AG04450 (cell line): ENCODE measurements at regions not wholly inside any gene's neighbourhood (a gene's known extent, or its start where the extent isn't known, plus 50 kb on each side); places are given as distances from the start of the nearest gene placed in this dataset.

Experiments used
- CTCF ChIA-PET: fragments of 300-600, 350-600 bp; formaldehyde crosslinking; extraction: SDS; loops from one replicate; lab custom pipeline; 2022; ENCODE audit warnings: antibody characterized with exemption, inconsistent platforms; lab: Charles Lee
- POLR2A ChIA-PET: fragments of 350-600 bp; formaldehyde crosslinking; extraction: SDS; loops from one replicate; lab custom pipeline; 2021; ENCODE audit warnings: antibody characterized with exemption, inconsistent platforms; lab: Yijun Ruan, JAX
- DNase-seq: peaks from one replicate; pipeline ENCODE4 v3.0.0-alpha.2; 2011; ENCODE audit warnings: low read depth, low spot score
- H3K27ac ChIP-seq: one replicate; pipeline ENCODE4 v1.5.1; 2012; ENCODE audit warnings: low read depth, low read length, control low read depth
- H3K27me3 ChIP-seq: one replicate; pipeline ENCODE4 v1.6.0; 2012; ENCODE audit warnings: low read length; ENCODE audit not compliant: control insufficient read depth, insufficient read depth
- H3K4me3 ChIP-seq: 2 replicates; pipeline ENCODE4 v1.5.1; 2011; ENCODE audit warnings: mild to moderate bottlenecking, low read depth, low read length, control low read depth
- H3K9me3 ChIP-seq: 2 replicates; pipeline ENCODE4 v1.5.1; 2012; ENCODE audit warnings: low read length; ENCODE audit not compliant: control insufficient read depth, insufficient read depth
- TF ChIP-seq, protein P1 (sequence below): IDR thresholded peaks from 2 replicates; pipeline ENCODE4 v1.5.1; 2011; ENCODE audit warnings: low read depth, low read length, control low read depth, inconsistent platforms

DNA sequence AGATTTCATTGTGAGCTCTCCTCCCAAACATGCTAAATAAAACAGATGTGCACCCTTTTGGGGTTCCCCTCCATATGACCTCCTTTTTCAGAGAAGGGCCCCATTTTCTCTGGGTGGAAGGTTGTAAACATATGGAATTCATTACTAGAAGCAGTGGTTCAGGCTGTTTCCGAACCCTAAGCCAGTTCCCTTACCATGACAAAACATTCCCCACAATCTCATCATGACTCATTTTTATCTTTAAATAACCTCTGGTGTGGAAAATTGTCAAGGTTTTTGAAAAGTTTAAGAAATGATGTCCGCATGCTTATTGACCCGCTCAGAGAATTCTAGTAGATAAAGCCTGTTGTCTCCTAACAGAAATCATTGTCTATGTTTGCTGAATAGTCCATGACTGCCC lies 127.3 kb upstream of the PIK3R1 start:
- Histone ChIP-seq H3K4me3 (no peak overlapping the region), H3K27me3 (no peaks in the 10 kb centered on the region), H3K9me3 (no peaks in the 10 kb centered on the region), H3K27ac (peak overlapping the region; percentile 12)
- TF ChIP-seq, protein P1, sequence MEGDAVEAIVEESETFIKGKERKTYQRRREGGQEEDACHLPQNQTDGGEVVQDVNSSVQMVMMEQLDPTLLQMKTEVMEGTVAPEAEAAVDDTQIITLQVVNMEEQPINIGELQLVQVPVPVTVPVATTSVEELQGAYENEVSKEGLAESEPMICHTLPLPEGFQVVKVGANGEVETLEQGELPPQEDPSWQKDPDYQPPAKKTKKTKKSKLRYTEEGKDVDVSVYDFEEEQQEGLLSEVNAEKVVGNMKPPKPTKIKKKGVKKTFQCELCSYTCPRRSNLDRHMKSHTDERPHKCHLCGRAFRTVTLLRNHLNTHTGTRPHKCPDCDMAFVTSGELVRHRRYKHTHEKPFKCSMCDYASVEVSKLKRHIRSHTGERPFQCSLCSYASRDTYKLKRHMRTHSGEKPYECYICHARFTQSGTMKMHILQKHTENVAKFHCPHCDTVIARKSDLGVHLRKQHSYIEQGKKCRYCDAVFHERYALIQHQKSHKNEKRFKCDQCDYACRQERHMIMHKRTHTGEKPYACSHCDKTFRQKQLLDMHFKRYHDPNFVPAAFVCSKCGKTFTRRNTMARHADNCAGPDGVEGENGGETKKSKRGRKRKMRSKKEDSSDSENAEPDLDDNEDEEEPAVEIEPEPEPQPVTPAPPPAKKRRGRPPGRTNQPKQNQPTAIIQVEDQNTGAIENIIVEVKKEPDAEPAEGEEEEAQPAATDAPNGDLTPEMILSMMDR: no peak
- peak; percentile 48 for DNase-seq
- ChIA-PET CTCF (no interaction called here), POLR2A (no interaction called here)

DNA sequence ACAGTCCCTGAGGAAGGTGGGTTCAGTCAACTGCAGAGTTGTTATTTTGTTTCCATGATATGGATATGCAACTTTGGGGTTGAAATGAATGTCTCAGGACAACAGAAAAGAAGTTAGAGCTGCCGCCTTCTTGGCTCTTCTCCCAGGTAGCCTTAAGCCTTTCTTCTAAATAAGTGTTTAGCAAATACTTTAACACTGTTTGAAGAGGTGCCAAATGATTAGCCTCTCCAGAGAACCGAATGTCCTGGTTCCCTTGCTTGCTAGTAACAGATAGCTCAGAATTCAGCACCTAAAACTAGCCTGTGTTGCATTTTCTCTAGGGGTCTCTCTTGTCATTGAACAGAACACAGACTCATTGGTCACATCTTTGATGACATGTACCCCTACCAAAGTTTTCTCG lies 127.7 kb upstream of the PIK3R1 start:
- POLR2A ChIA-PET: no interaction called here
- peak overlapping the region; percentile 12 for H3K27ac ChIP-seq
- no peaks in the 10 kb centered on the region for H3K27me3 ChIP-seq
- DNase-seq: no peak
- H3K4me3 ChIP-seq: no peak overlapping the region
- TF ChIP-seq, protein P1: no peak
- CTCF ChIA-PET: no interaction called here
- H3K9me3 ChIP-seq: no peaks in the 10 kb centered on the region

DNA sequence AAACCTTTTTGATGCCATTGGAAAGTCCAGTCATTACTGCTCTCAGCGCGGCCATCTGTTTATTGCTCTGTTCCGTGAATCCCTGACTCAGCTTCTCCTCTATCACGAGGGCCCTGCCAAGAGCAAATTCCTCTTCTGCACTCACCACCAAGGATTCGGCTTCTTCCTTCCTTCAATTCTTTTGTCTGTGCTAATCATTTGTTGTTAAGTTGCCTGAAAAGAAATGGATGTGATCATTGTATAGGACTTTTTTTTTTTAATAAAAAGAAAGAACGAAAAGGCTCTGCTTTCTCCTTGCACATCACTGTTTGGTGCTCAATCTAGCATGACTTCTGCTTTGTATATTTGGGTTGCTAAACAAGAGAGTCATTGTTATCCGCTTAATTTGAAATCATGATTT lies 128.7 kb upstream of the PIK3R1 start:
- Histone ChIP-seq H3K9me3 (no peaks in the 10 kb centered on the region), H3K27ac (no peak overlapping the region), H3K27me3 (no peaks in the 10 kb centered on the region), H3K4me3 (no peak overlapping the region)
- POLR2A ChIA-PET: no interaction called here
- CTCF ChIA-PET: no interaction called here
- DNase-seq: peak; percentile 37
- TF ChIP-seq, protein P1: no peak

DNA sequence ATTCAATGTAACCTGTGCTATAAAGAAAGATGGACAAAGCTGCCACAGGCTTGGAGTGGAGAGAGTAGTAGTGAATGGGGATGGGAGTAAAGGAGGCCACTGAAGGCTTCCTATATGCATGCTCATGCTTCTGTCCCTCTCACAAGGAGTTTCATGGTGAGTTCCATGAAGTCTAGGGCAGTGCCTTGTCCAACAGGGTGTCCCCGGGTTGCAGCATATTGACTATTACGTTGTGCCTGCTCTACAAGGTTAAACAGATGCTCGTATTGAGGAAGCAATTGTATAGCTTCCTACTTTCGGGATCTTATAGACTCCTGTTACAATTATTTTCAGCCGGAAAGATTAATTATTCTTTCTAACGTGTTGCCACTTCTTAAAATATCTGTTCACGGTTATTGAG lies 129.1 kb upstream of the PIK3R1 start:
- ChIA-PET POLR2A (no interaction called here), CTCF (no interaction called here)
- no peak overlapping the region for H3K27ac ChIP-seq
- TF ChIP-seq, protein P1: no peak
- no peaks in the 10 kb centered on the region for H3K9me3 ChIP-seq
- DNase-seq: no peak
- no peaks in the 10 kb centered on the region for H3K27me3 ChIP-seq
- H3K4me3 ChIP-seq: no peak overlapping the region

DNA sequence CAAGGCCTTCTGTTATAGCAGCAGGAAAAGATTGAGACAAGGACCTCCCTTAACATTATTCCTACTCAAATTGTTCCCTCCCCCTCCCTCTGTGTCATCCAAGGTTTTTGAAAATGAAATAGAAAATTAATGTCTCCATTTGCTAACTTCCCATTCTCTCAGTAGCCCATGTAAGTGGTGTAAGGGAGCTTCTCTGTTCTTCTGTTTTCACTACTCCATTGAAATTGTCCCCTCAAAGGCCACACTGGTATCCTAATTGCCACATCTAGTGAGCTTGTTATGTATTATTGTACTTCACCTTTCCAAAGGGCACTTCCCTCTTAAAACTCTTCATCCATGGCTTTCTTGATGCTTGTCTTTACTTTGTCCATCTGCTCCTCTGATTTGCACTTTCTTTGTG lies 131.2 kb upstream of the PIK3R1 start:
- POLR2A ChIA-PET: no interaction called here
- Histone ChIP-seq H3K27me3 (no peaks in the 10 kb centered on the region), H3K4me3 (no peak overlapping the region), H3K9me3 (no peaks in the 10 kb centered on the region), H3K27ac (no peak overlapping the region)
- CTCF ChIA-PET: interaction anchor here (0.7 kb wide), 1 partner anchor 99 kb away, joined by 3 read pairs; no protein-coding TSS in a partner anchor
- no peak for DNase-seq
- TF ChIP-seq, protein P1: no peak
